Type B pancreatic cell (in vitro differentiated cells): ENCODE measurements at regions not wholly inside any gene's neighbourhood (a gene's known extent, or its start where the extent isn't known, plus 50 kb on each side); places are given as distances from the start of the nearest gene placed in this dataset.

Source experiments
- DNase-seq: peaks from one replicate; pipeline ENCODE4 v3.0.0; 2021; ENCODE audit warnings: mixed read lengths; ENCODE audit not compliant: unreplicated experiment; ENCODE audit errors: extremely low spot score
- H3K27ac Mint-ChIP-seq: 2 replicates; pipeline ENCODE4 v1.8.0; 2021; ENCODE audit warnings: mild to moderate bottlenecking, mixed read lengths
- H3K27me3 Mint-ChIP-seq: 2 replicates; pipeline ENCODE4 v1.8.0; 2021; ENCODE audit warnings: mixed read lengths
- H3K36me3 Mint-ChIP-seq: 2 replicates; pipeline ENCODE4 v1.8.0; 2021; ENCODE audit warnings: mixed read lengths
- H3K4me1 Mint-ChIP-seq: one replicate; pipeline ENCODE4 v1.8.0; 2021; ENCODE audit warnings: mixed read lengths; ENCODE audit not compliant: unreplicated experiment
- H3K4me3 Mint-ChIP-seq: 2 replicates; pipeline ENCODE4 v1.8.0; 2021; ENCODE audit warnings: mild to moderate bottlenecking, mixed read lengths
- H3K9me3 Mint-ChIP-seq: 2 replicates; pipeline ENCODE4 v1.8.0; 2021; ENCODE audit warnings: mixed read lengths
- CTCF ChIP-seq: fragments of 200-600 bp; sonication (generic); conservative IDR thresholded peaks from 2 replicates; pipeline ENCODE4 v1.5.0; 2021; ENCODE audit warnings: antibody characterized with exemption, mild to moderate bottlenecking

DNA sequence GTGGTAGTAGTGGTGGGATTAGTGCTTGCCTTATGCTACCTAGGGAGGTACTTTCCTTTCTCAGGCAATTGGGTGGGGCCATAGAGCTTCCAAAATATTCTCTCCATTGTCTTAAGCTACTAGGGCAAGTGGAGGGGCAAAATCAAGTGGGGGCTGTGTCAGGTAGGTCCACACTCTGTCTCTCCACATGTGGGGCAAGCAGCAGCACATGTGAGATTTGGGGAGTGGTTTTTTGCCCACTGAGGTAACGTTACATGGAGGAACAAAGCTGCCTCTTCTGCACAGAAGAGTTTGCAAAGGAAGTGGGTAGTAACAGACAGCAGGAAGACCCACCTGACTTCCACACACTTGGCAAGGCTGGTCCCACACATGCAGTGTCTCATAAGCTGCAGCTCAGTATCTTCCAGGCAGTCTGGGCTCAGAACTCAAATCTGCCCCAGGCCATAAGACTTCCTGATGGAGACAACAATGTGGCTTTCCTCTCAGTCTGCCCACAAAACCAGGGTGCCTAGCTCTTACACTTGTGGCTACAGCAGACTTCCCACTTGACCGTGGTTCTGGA, 1581.5 kb upstream of the PCDH20 start:
- Mint-ChIP-seq H3K27ac (no peak overlapping the region), H3K36me3 (no peaks in the 10 kb centered on the region), H3K4me1 (no peaks in the 10 kb centered on the region), H3K4me3 (no peak overlapping the region), H3K27me3 (no peaks in the 10 kb centered on the region), H3K9me3 (peaks cover 1% of the 10 kb centered on the region)
- DNase-seq, result no peak
- no peak for TF ChIP-seq CTCF

DNA sequence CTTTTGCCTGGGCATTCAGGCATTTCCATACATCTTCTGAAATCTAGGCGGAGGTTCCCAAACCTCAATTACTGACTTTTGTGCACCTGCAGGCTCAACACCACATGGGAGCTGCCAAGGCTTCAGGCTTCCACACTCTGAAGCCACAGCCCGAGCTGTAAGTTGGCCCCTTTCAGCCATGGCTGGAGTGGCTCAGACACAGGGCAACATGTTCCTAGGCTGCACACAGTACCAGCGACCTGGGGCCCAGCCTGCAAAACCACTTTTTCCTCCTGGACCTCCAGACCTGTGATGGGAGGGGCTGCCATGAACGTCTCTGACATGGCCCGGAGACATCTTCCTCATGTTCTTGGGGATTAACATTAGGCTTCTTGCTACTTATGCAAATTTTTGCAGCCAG, 1558.2 kb upstream of the PCDH20 start:
- no peak for TF ChIP-seq CTCF
- no peaks in the 10 kb centered on the region for H3K9me3 Mint-ChIP-seq
- no peaks in the 10 kb centered on the region for H3K27me3 Mint-ChIP-seq
- H3K27ac Mint-ChIP-seq, result no peak overlapping the region
- no peaks in the 10 kb centered on the region for H3K36me3 Mint-ChIP-seq
- H3K4me1 Mint-ChIP-seq, result no peaks in the 10 kb centered on the region
- no peak overlapping the region for H3K4me3 Mint-ChIP-seq
- no peak for DNase-seq

DNA sequence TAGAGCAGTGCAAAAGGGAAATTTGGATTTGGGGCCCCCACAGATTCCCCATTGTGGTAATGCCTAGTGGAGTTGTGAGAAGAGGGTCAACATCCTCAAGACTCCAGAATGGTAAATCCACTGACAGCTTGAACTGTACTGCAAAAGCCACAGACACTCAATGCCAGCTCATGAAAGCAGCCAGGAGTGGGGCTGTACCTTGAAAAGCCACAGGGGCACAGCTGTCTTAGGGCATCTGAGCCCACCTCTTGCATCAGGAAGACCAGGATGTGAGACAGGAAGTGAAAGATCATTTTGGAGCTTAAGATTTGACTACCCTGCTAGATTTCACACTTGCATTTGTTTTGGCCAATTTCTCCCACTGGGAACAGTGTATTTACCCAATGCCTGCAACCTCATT, 1548.9 kb upstream of the PCDH20 start:
- no peaks in the 10 kb centered on the region for H3K36me3 Mint-ChIP-seq
- no peak for TF ChIP-seq CTCF
- H3K27ac Mint-ChIP-seq, result no peak overlapping the region
- no peak overlapping the region for H3K4me3 Mint-ChIP-seq
- H3K9me3 Mint-ChIP-seq, result peaks cover 6% of the 10 kb centered on the region
- H3K27me3 Mint-ChIP-seq, result no peaks in the 10 kb centered on the region
- no peaks in the 10 kb centered on the region for H3K4me1 Mint-ChIP-seq
- no peak for DNase-seq

DNA sequence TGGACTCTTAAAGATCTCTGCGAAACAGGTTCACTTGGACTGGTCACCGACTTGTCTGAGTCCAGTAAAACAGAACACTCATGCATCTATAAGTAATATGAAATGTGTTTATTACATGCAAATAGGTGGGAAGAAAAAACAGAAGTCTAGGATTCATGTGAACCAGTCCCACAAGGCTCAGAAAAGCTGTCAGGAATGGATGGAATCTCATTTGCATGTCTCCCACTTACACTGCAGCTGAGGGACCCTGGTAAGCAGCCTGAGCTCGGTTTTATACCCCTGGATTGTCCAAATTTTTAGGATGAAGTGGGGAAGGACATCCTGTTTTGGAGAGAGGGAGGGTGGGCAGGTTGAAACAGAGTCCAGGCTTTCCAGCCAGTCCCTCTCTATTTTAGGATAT, 1545.1 kb upstream of the PCDH20 start:
- Mint-ChIP-seq H3K4me1 (no peaks in the 10 kb centered on the region), H3K27me3 (no peaks in the 10 kb centered on the region), H3K4me3 (no peak overlapping the region), H3K36me3 (no peaks in the 10 kb centered on the region), H3K9me3 (peaks cover 6% of the 10 kb centered on the region), H3K27ac (no peak overlapping the region)
- no peak for TF ChIP-seq CTCF
- no peak for DNase-seq

DNA sequence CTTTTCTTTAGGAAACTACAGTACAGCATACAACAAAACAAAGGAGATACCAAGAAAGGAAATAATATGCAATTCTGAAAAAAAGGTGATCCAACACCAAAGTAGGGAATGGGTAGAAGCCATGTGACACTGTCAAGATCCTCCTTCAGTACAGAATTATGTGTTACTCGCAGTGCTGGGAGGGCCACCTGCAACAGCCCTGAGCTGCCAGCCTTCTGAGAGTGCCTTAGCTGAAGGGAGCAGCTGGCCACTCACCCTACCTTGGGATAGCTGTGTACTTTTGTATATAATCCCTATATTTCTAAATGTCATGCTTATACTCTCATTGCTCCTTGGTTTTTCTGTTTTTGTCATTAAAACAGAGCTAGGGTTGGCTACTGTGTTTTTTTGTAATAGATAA, 1518.2 kb upstream of the PCDH20 start:
- Mint-ChIP-seq H3K27ac (no peak overlapping the region), H3K4me3 (no peak overlapping the region), H3K27me3 (no peaks in the 10 kb centered on the region), H3K4me1 (no peaks in the 10 kb centered on the region), H3K9me3 (no peaks in the 10 kb centered on the region), H3K36me3 (no peaks in the 10 kb centered on the region)
- no peak for TF ChIP-seq CTCF
- DNase-seq, result no peak
